ENCODE measurements at regions not wholly inside any gene's neighbourhood (a gene's known extent, or its start where the extent isn't known, plus 50 kb on each side); places are given as distances from the start of the nearest gene placed in this dataset.

- no peak for ATAC-seq
- WGBS, 2 donors (ENCODE audit: low coverage in 1 of 2), result 90 to 100% methylated on average over 2 to 3 of the region's 3 CpGs
- H3K9me3 ChIP-seq, result peaks cover 0 to 16% (median 0%) of the 10 kb centered on the region in 3 donors
- H3K4me3 ChIP-seq, result no peak overlapping the region
- H3K4me1 ChIP-seq, result peaks cover 0 to 14% (median 0%) of the 10 kb centered on the region in 3 donors
- H3K27ac ChIP-seq, result no peak overlapping the region
- no peak for TF ChIP-seq POLR2AphosphoS5 (IDR thresholded peaks at IDR 0.05)
- TF ChIP-seq, protein P1, sequence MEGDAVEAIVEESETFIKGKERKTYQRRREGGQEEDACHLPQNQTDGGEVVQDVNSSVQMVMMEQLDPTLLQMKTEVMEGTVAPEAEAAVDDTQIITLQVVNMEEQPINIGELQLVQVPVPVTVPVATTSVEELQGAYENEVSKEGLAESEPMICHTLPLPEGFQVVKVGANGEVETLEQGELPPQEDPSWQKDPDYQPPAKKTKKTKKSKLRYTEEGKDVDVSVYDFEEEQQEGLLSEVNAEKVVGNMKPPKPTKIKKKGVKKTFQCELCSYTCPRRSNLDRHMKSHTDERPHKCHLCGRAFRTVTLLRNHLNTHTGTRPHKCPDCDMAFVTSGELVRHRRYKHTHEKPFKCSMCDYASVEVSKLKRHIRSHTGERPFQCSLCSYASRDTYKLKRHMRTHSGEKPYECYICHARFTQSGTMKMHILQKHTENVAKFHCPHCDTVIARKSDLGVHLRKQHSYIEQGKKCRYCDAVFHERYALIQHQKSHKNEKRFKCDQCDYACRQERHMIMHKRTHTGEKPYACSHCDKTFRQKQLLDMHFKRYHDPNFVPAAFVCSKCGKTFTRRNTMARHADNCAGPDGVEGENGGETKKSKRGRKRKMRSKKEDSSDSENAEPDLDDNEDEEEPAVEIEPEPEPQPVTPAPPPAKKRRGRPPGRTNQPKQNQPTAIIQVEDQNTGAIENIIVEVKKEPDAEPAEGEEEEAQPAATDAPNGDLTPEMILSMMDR (IDR thresholded peaks at IDR 0.05), result no peak
- no peak for TF ChIP-seq POLR2A (IDR thresholded peaks at IDR 0.05)
- no peak for TF ChIP-seq EP300 (IDR thresholded peaks at IDR 0.05)
- no peaks in the 10 kb centered on the region for H3K36me3 ChIP-seq
- no peaks in the 10 kb centered on the region for H3K27me3 ChIP-seq
These were observed 613.0 kb downstream of the UTRN start for GRCh38 chr6:144898052-144898689.

GRCh38 chr6:144898741-144899140 lies 613.6 kb downstream of the UTRN start:
- peaks cover 0 to 14% (median 0%) of the 10 kb centered on the region in 3 donors for H3K4me1 ChIP-seq

GRCh38 chr6:144899161-144899560 lies 614.0 kb downstream of the UTRN start:
- 85 to 86% methylated on average over 1 of the region's 1 CpG for WGBS, 2 donors (ENCODE audit: low coverage in 1 of 2)
- no peak for ATAC-seq

More at GRCh38 chr6:144898741-144899140, 613.6 kb downstream of the UTRN start:
- Histone ChIP-seq H3K9me3 (peaks cover 0 to 16% (median 0%) of the 10 kb centered on the region in 3 donors), H3K27ac (no peak overlapping the region), H3K36me3 (no peaks in the 10 kb centered on the region), H3K27me3 (no peaks in the 10 kb centered on the region), H3K4me3 (no peak overlapping the region)
- TF ChIP-seq, protein P1 (IDR thresholded peaks at IDR 0.05), result no peak
- TF ChIP-seq POLR2A (IDR thresholded peaks at IDR 0.05) (no peak), EP300 (IDR thresholded peaks at IDR 0.05) (no peak)
- ATAC-seq, result no peak
- WGBS, 2 donors (ENCODE audit: low coverage in 1 of 2), result 91 to 100% methylated on average over 1 of the region's 1 CpG

GRCh38 chr6:144901412-144901811 lies 616.3 kb downstream of the UTRN start:
- Histone ChIP-seq H3K27ac (no peak overlapping the region), H3K4me3 (no peak overlapping the region), H3K36me3 (no peaks in the 10 kb centered on the region), H3K27me3 (no peaks in the 10 kb centered on the region), H3K4me1 (peaks cover 0 to 2% (median 0%) of the 10 kb centered on the region in 3 donors), H3K9me3 (peaks cover 0 to 16% (median 0%) of the 10 kb centered on the region in 3 donors)
- no peak for ATAC-seq
- WGBS, 2 donors (ENCODE audit: low coverage in 1 of 2), result 50 to 93% methylated on average over 1 of the region's 1 CpG
- TF ChIP-seq EP300 (IDR thresholded peaks at IDR 0.05), result no peak
- TF ChIP-seq POLR2AphosphoS5 (IDR thresholded peaks at IDR 0.05), result no peak
- TF ChIP-seq, protein P1 (IDR thresholded peaks at IDR 0.05), result no peak
- no peak for TF ChIP-seq POLR2A (IDR thresholded peaks at IDR 0.05)

More at GRCh38 chr6:144899161-144899560, 614.0 kb downstream of the UTRN start:
- no peak overlapping the region for H3K27ac ChIP-seq
- TF ChIP-seq EP300 (IDR thresholded peaks at IDR 0.05) (no peak), POLR2AphosphoS5 (IDR thresholded peaks at IDR 0.05) (no peak), POLR2A (IDR thresholded peaks at IDR 0.05) (no peak)
- TF ChIP-seq, protein P1 (IDR thresholded peaks at IDR 0.05), result no peak
- no peak overlapping the region for H3K4me3 ChIP-seq
- H3K27me3 ChIP-seq, result no peaks in the 10 kb centered on the region
- peaks cover 0 to 16% (median 0%) of the 10 kb centered on the region in 3 donors for H3K9me3 ChIP-seq
- H3K4me1 ChIP-seq, result peaks cover 0 to 14% (median 0%) of the 10 kb centered on the region in 3 donors
- H3K36me3 ChIP-seq, result no peaks in the 10 kb centered on the region

- Histone ChIP-seq H3K27me3 (no peaks in the 10 kb centered on the region), H3K4me1 (peaks cover 0 to 20% (median 0%) of the 10 kb centered on the region in 3 donors), H3K4me3 (no peak overlapping the region), H3K27ac (peak overlapping the region in 1 of 4 donors; percentile 26), H3K9me3 (peaks cover 0 to 2% (median 0%) of the 10 kb centered on the region in 3 donors), H3K36me3 (no peaks in the 10 kb centered on the region)
- TF ChIP-seq POLR2AphosphoS5 (IDR thresholded peaks at IDR 0.05), result no peak
- TF ChIP-seq, protein P1 (IDR thresholded peaks at IDR 0.05), result no peak
- TF ChIP-seq POLR2A (IDR thresholded peaks at IDR 0.05), result no peak
- TF ChIP-seq EP300 (IDR thresholded peaks at IDR 0.05), result no peak
- WGBS, 2 donors (ENCODE audit: low coverage in 1 of 2), result 0 to 25% methylated on average over 1 of the region's 1 CpG
- ATAC-seq, result peak; percentile 43
These were observed 622.9 kb downstream of the UTRN start for GRCh38 chr6:144908004-144908403.

Measured in gastroesophageal sphincter (tissue), 4 donors.